Fibroblast of the aortic adventitia (primary cell): ENCODE measurements at regions not wholly inside any gene's neighbourhood (a gene's known extent, or its start where the extent isn't known, plus 50 kb on each side); places are given as distances from the start of the nearest gene placed in this dataset.
"Not testable (repeated sequence)": the region's sequence is repeated elsewhere in the genome, so short reads cannot be mapped to it uniquely, and the experiment has no call there.

Experiments used
- DNase-seq: peaks from one replicate; pipeline ENCODE4 v3.0.0-alpha.2; 2010; ENCODE audit warnings: low read depth
- H3K4me3 ChIP-seq: 2 replicates; pipeline ENCODE4 v1.5.1; 2011; ENCODE audit warnings: low read depth, mild to moderate bottlenecking, control low read depth, low read length, moderate library complexity
- CTCF ChIP-seq: IDR thresholded peaks from 2 replicates; pipeline ENCODE4 v1.5.1; 2011; ENCODE audit warnings: mild to moderate bottlenecking, low read length, control low read depth, inconsistent platforms; ENCODE audit not compliant: insufficient read depth

DNA sequence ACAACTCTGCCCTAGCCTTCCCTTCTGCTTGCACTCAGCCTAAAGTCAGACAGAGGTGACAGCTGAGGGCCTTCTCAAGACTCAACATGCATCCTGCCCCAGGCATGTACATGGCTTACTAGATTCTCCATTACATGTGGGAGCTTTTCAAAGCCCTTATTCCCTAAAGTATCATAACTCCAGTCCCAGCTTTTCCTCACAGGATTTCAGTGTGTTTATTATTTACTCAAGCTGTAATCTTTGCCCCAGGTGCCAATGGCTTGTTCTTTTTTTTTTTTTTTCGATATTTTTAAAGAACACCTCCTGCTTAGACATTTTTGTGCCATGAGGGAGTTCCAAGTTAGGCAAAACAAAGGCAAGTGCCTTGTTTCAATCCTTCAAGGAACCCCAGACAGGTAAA lies 154.0 kb upstream of the RADX start:
- TF ChIP-seq CTCF: no peak
- H3K4me3 ChIP-seq: no peak overlapping the region
- no peak for DNase-seq

DNA sequence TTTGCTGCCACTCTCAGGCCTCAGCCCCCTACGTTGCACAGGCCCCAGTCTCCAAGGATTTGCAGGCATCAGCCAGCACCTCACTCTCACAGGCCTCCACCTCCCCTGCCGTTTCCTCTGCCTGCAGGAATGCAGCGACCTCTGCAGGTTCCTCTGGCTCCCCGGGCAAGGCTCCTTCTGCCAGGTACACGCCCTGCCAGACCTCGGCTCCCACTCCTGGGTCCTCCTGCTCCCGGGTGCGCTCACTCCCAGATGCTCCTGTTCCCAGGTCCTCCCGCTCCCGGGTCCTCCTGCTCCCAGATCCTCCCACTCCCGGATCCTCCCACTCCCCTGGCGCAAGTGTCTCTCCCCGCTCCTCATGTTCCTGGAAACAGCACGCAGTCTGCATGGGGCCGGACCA lies 144.4 kb upstream of the RADX start:
- no peak for TF ChIP-seq CTCF
- no peak for DNase-seq

DNA sequence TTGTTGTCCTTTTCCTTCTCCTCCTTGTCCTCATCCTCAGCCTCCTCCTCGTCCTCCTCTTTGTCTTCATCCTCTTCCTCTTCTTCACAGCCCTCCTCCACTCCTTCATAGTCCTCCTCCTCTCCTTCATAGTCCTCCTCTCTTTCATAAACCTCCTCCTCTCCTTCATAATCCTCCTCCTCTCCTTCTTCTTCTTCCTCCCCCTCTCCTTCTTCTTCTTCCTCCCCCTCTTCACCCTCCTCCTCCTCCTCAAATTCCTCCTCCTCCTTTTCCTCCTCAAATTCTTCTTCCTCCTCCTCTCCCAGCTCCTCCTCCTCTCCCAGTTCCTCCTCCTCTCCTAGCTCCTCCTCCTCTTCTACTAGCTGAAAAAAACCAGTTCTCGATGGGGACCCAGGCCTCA lies 143.8 kb upstream of the RADX start:
- DNase-seq: no peak
- no peak for TF ChIP-seq CTCF
- H3K4me3 ChIP-seq: no peak overlapping the region

More for the DNA sequence above, 144.4 kb upstream of the RADX start:
- H3K4me3 ChIP-seq: no peak overlapping the region

GRCh38 chrX:106468433-106468832 lies 143.3 kb upstream of the RADX start:
- TF ChIP-seq CTCF: no peak
- no peak for DNase-seq
- no peak overlapping the region for H3K4me3 ChIP-seq

DNA sequence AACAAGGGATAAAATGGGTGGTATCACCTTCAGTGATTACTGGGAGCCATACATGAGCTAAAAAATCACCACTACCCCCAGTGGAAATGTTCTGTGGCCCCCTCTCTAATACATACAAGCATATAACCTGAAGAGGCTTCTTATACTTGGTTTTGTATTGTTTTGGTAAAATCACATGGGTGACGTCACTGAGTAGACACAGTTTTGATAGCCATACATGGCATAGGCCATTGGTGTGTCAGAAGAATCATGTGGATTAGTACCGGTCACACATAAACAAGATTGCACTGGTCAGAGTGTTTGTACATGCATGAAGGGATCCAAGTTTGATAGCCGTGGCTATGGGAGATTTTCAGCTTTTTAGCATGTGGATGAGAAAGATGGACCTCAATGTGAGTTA lies 131.9 kb upstream of the RADX start:
- no peak for TF ChIP-seq CTCF
- H3K4me3 ChIP-seq: no peak overlapping the region

GRCh38 chrX:106481341-106481740 lies 130.4 kb upstream of the RADX start:
- peak; percentile 66 for DNase-seq
- no peak overlapping the region for H3K4me3 ChIP-seq
- TF ChIP-seq CTCF: peak; percentile 80

More for the DNA sequence above, 131.9 kb upstream of the RADX start:
- DNase-seq: no peak

DNA sequence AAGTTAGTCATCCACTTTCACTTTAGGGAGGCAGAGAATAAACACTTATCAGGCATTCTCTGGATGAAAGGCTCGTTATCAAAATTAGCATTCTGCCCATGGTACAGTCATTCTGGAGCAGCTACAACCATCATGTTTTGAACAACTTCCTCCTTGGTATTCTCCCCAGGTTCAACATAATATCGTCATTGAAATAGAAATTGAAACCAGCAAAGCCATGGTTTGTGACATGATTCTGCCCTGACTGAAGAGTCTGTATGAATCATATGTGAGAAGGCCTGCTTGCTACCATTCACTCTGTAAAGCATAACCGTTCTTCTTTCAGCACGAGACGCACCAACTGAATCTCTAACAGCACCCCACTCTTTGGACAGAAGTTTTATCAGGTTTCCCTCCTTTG lies 127.5 kb upstream of the RADX start:
- DNase-seq: no peak
- no peak overlapping the region for H3K4me3 ChIP-seq
- no peak for TF ChIP-seq CTCF

DNA sequence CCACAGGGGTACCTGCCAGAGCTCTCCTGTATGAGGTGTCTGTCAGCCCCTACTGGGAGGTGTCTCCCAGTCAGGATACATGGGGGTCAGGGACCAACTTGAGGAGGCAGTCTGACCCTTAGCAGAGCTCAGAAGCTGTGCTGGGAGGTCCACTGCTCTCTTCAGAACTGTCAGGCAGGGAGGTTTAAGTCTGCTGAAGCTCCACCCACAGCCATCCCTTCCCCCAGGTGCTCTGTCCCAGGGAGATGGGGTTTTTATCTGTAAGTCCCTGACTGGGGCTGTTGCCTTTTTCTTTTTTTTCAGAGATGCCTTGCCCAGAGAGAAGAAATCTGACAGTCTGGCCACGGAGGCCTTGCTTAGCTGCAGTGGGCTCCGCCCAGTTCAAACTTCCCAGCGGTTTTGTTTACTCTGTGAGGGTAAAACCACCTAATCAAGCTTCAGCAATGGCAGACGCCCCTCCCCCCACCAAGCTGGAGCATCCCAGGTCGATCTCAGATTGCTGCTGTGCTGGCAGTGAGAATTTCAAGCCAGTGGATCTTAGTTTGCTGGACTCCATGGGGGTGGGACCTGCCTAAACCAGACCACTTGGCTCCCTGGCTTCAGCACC lies 118.5 kb upstream of the RADX start:
- H3K4me3 ChIP-seq, DNase-seq: not testable (repeated sequence)
